Smooth muscle cell (in vitro differentiated cells): ENCODE measurements at regions not wholly inside any gene's neighbourhood (a gene's known extent, or its start where the extent isn't known, plus 50 kb on each side); places are given as distances from the start of the nearest gene placed in this dataset.

Source experiments
- DNase-seq: peaks from one replicate; lab custom pipeline; 2025; ENCODE audit not compliant: unreplicated experiment; lab: John Stamatoyannopoulos, UW
- H2AFZ ChIP-seq: fragments of 200-600 bp; sonication (generic); 2 replicates; pipeline ENCODE4 v1.6.0; 2016; ENCODE audit warnings: antibody characterized with exemption, low read depth, mild to moderate bottlenecking
- H3F3A ChIP-seq: fragments of 200-600 bp; sonication (generic); 2 replicates; pipeline ENCODE4 v1.6.0; 2017; ENCODE audit warnings: antibody characterized with exemption, low read depth
- H3K27ac ChIP-seq: fragments of 200-600 bp; sonication (generic); 2 replicates; pipeline ENCODE4 v1.5.1; 2016; ENCODE audit warnings: low read depth, mild to moderate bottlenecking
- H3K27me3 ChIP-seq: fragments of 200-600 bp; sonication (generic); 2 replicates; pipeline ENCODE4 v1.6.1; 2016; ENCODE audit warnings: low read depth, mild to moderate bottlenecking
- H3K36me3 ChIP-seq: fragments of 200-600 bp; sonication (generic); 2 replicates; pipeline ENCODE4 v1.5.1; 2016; ENCODE audit warnings: low read depth
- H3K4me1 ChIP-seq: fragments of 200-600 bp; sonication (generic); 2 replicates; pipeline ENCODE4 v1.5.1; 2016; ENCODE audit warnings: low read depth
- H3K4me2 ChIP-seq: fragments of 200-600 bp; sonication (generic); 2 replicates; pipeline ENCODE4 v1.6.0; 2016; ENCODE audit warnings: mild to moderate bottlenecking
- H3K4me3 ChIP-seq: fragments of 200-600 bp; sonication (generic); 2 replicates; pipeline ENCODE4 v1.5.1; 2016; ENCODE audit warnings: mild to moderate bottlenecking
- H3K79me2 ChIP-seq: fragments of 200-600 bp; sonication (generic); 2 replicates; pipeline ENCODE4 v1.6.0; 2016; ENCODE audit warnings: low read depth, mild to moderate bottlenecking
- H3K9ac ChIP-seq: fragments of 200-600 bp; sonication (generic); 2 replicates; pipeline ENCODE4 v1.6.0; 2016; ENCODE audit warnings: low read depth
- H3K9me3 ChIP-seq: fragments of 200-600 bp; sonication (generic); replicated peaks from 2 replicates; pipeline ENCODE4 v1.5.1; 2016; ENCODE audit warnings: low read depth
- H4K20me1 ChIP-seq: fragments of 200-600 bp; sonication (generic); 2 replicates; pipeline ENCODE4 v1.6.0; 2016; ENCODE audit warnings: low read depth
- WGBS: methylation state at CpG from one replicate; pipeline ENCODE4 v1.1.7; 2016; ENCODE audit warnings: low lambda C conversion rate; 5-methylcytosine and 5-hydroxymethylcytosine counted together
- TF ChIP-seq, protein P1 (sequence below): fragments of 200-600 bp; sonication (generic); IDR thresholded peaks from 2 replicates; pipeline ENCODE4 v1.5.1; 2017; ENCODE audit warnings: borderline replicate concordance, mild to moderate bottlenecking, antibody characterized with exemption; ENCODE audit not compliant: insufficient read depth, poor library complexity, severe bottlenecking

DNA sequence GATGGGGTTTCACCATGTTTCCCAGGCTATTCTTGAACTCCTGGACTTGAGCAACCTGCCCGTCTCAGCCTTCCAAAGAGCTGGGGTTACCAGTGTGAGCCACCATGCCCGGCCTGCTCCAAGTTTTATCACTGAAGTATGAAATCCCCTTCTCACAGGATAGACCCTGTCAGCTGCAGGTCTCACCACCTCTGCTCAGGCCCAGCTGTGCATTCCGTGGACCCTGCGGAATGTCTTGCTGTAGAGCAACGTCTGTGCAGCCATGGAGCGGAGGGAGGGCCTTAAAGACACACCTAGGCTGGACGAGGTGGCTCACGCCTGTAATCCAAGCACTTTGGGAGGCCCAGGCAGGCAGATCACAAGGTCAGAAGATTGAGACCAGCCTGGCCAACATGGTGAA is 625.4 kb downstream of the BRD1 start:
- no peaks in the 10 kb centered on the region for H3F3A ChIP-seq
- peaks cover 8% of the 10 kb centered on the region for H3K27me3 ChIP-seq
- DNase-seq: no peak
- H2AFZ ChIP-seq: no peak overlapping the region
- H3K79me2 ChIP-seq: no peaks in the 10 kb centered on the region
- H3K4me2 ChIP-seq: no peak overlapping the region
- no peaks in the 10 kb centered on the region for H4K20me1 ChIP-seq
- H3K9me3 ChIP-seq: no peaks in the 10 kb centered on the region
- 91% methylated on average over 8 of the region's 8 CpGs for WGBS
- no peak overlapping the region for H3K9ac ChIP-seq
- no peak overlapping the region for H3K4me3 ChIP-seq
- H3K36me3 ChIP-seq: no peaks in the 10 kb centered on the region
- H3K27ac ChIP-seq: no peak overlapping the region
- H3K4me1 ChIP-seq: no peaks in the 10 kb centered on the region
- TF ChIP-seq, protein P1, sequence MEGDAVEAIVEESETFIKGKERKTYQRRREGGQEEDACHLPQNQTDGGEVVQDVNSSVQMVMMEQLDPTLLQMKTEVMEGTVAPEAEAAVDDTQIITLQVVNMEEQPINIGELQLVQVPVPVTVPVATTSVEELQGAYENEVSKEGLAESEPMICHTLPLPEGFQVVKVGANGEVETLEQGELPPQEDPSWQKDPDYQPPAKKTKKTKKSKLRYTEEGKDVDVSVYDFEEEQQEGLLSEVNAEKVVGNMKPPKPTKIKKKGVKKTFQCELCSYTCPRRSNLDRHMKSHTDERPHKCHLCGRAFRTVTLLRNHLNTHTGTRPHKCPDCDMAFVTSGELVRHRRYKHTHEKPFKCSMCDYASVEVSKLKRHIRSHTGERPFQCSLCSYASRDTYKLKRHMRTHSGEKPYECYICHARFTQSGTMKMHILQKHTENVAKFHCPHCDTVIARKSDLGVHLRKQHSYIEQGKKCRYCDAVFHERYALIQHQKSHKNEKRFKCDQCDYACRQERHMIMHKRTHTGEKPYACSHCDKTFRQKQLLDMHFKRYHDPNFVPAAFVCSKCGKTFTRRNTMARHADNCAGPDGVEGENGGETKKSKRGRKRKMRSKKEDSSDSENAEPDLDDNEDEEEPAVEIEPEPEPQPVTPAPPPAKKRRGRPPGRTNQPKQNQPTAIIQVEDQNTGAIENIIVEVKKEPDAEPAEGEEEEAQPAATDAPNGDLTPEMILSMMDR: no peak

DNA sequence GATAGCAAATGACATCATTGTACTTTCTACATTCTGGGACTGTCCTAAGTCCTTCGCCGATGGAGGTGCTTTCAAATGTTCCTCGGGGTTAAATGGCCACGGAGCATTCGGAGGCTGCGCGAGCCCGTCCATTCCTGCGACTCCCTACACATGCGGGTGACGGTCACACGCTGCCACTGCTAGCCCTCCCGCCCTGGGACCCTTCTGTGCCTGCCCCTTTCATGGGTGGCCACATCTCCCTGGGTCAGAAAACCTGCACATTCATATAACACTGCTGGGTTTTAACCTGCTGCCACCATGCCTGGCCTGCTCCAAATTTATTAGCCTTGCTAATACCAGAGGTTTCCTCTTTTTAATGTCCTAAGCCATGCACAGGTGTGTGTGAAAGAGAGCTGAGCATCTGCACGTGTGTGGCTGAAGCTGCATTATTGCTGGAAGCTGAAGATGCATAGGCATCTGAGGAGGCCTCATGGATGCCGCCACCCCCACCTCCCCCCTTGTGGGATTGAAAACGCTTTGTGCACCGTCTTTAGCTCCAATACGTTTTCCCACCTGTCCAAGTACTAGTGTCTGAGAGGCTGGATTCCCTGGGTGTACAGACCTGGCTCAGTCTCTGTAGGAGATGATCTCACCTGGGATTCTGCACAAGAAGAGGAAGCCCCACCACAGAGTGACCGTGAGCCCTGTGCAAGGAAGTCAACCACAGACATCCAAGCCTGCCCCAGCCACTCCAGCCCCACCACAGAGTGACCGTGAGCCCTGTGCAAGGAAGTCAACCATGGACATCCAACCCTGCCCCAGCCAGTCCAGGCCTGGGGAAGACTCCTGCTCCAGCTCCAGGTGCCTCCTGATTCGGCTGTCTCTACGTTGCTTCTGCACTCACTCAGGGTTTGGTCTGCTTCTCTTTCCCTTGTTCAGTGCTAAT is 626.4 kb downstream of the BRD1 start:
- no peak overlapping the region for H3K4me3 ChIP-seq
- H3K4me2 ChIP-seq: no peak overlapping the region
- no peak overlapping the region for H2AFZ ChIP-seq
- H3K27ac ChIP-seq: no peak overlapping the region
- no peaks in the 10 kb centered on the region for H4K20me1 ChIP-seq
- no peak for DNase-seq
- TF ChIP-seq, protein P1: no peak
- no peaks in the 10 kb centered on the region for H3K36me3 ChIP-seq
- WGBS: 90% methylated on average over 22 of the region's 22 CpGs
- no peaks in the 10 kb centered on the region for H3K9me3 ChIP-seq
- H3K4me1 ChIP-seq: no peaks in the 10 kb centered on the region
- no peak overlapping the region for H3K9ac ChIP-seq
- peaks cover 8% of the 10 kb centered on the region for H3K27me3 ChIP-seq
- H3F3A ChIP-seq: no peaks in the 10 kb centered on the region
- H3K79me2 ChIP-seq: no peaks in the 10 kb centered on the region

DNA sequence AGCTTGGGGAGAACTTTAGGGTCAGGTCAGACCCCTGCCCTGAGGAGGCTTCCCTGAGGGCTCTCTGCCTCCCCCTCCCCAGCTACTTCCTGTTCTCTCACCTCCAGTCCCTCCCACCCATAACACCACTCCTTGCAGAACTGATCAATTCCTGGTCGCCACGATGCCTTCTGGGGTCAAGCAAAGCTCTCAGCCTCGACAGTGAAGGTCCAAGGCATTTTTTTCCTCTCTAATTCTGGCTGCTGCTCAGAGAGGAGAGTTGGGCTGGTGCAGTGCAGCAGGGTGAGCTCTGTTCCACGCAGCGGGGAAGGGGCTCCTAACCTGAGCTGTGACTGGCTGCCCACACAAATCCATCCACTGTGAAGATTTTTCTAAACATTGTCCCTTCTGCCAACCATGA is 628.4 kb downstream of the BRD1 start:
- Histone ChIP-seq H3K79me2 (no peaks in the 10 kb centered on the region), H3K9me3 (no peaks in the 10 kb centered on the region), H3K4me1 (no peaks in the 10 kb centered on the region), H3K4me2 (no peak overlapping the region), H3K36me3 (no peaks in the 10 kb centered on the region), H4K20me1 (no peaks in the 10 kb centered on the region), H3K4me3 (no peak overlapping the region), H2AFZ (no peak overlapping the region), H3K27ac (no peak overlapping the region), H3K9ac (no peak overlapping the region), H3F3A (no peaks in the 10 kb centered on the region), H3K27me3 (peaks cover 8% of the 10 kb centered on the region)
- TF ChIP-seq, protein P1: no peak
- no peak for DNase-seq
- 89% methylated on average over 5 of the region's 5 CpGs for WGBS

DNA sequence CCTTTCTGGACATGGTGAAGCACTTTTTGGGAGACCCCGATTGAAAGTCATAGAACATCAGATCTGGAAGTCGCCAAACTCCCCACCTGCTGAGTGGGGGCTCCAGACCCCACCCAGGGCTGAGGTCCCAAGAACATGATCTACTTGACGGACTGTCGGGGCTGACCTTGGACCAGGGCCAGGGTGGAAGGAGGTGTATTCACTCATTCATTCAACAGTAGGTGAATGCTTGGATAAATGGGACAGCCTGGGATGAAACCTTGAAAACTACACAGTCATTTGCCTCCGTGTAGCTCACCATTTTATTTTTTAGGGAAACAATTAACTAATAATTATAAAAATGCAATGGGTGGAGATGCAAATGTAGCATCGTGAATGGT is 629.0 kb downstream of the BRD1 start:
- Histone ChIP-seq H4K20me1 (no peaks in the 10 kb centered on the region), H3K27me3 (peaks cover 8% of the 10 kb centered on the region), H3K9ac (no peak overlapping the region), H3K4me1 (no peaks in the 10 kb centered on the region), H3K4me2 (no peak overlapping the region), H3K79me2 (no peaks in the 10 kb centered on the region), H3F3A (no peaks in the 10 kb centered on the region), H2AFZ (no peak overlapping the region), H3K36me3 (no peaks in the 10 kb centered on the region), H3K9me3 (no peaks in the 10 kb centered on the region), H3K27ac (no peak overlapping the region), H3K4me3 (no peak overlapping the region)
- 90% methylated on average over 6 of the region's 6 CpGs for WGBS
- TF ChIP-seq, protein P1: no peak
- no peak for DNase-seq
